ENCODE measurements at regions not wholly inside any gene's neighbourhood (a gene's known extent, or its start where the extent isn't known, plus 50 kb on each side); places are given as distances from the start of the nearest gene placed in this dataset.

- TF ChIP-seq CREB5 (CRISPR knock-in tag; IDR thresholded peaks at IDR 0.05; ENCODE audit: low read depth) (no peak), CSDC2 (CRISPR knock-in tag; IDR thresholded peaks at IDR 0.05) (no peak)
Observed at GRCh38 chr19:31092274-31092673, 257.0 kb downstream of the TSHZ3 start.

Measured in SK-N-SH treated with all-trans-retinoic acid at 6 μM for 48 hours (cell line).